HEK293 (cell line): ENCODE measurements at regions not wholly inside any gene's neighbourhood (a gene's known extent, or its start where the extent isn't known, plus 50 kb on each side); places are given as distances from the start of the nearest gene placed in this dataset.

Source experiments
- CTCF ChIP-seq: fragments of 450-650 bp; formaldehyde crosslinking; IDR thresholded peaks from 2 replicates; pipeline ENCODE4 v1.5.1; 2016; ENCODE audit warnings: missing biosample characterization, missing genetic modification characterization
- PRDM10 ChIP-seq: fragments of 450-650 bp; formaldehyde crosslinking; IDR thresholded peaks from 2 replicates; pipeline ENCODE4 v1.5.1; 2016; ENCODE audit warnings: missing biosample characterization, missing genetic modification characterization
- SP2 ChIP-seq: fragments of 450-650 bp; formaldehyde crosslinking; IDR thresholded peaks from 2 replicates; pipeline ENCODE4 v1.5.1; 2016; ENCODE audit warnings: missing biosample characterization, missing genetic modification characterization
- WT1 ChIP-seq: fragments of 450-650 bp; formaldehyde crosslinking; IDR thresholded peaks from 2 replicates; pipeline ENCODE4 v1.5.1; 2016; ENCODE audit warnings: missing biosample characterization, missing genetic modification characterization
- YY1 ChIP-seq: fragments of 450-650 bp; formaldehyde crosslinking; IDR thresholded peaks from 2 replicates; pipeline ENCODE4 v1.5.1; 2018; ENCODE audit warnings: missing biosample characterization, missing genetic modification characterization
- ZBTB1 ChIP-seq: fragments of 450-650 bp; formaldehyde crosslinking; IDR thresholded peaks from 2 replicates; pipeline ENCODE4 v1.5.1; 2016; ENCODE audit warnings: missing biosample characterization, missing genetic modification characterization
- ZFP3 ChIP-seq: fragments of 450-650 bp; formaldehyde crosslinking; IDR thresholded peaks from 2 replicates; pipeline ENCODE4 v1.5.1; 2016; ENCODE audit warnings: low read depth, missing biosample characterization, missing genetic modification characterization
- ZNF114 ChIP-seq: fragments of 450-650 bp; formaldehyde crosslinking; IDR thresholded peaks from 2 replicates; pipeline ENCODE4 v1.5.0; 2017; ENCODE audit warnings: missing biosample characterization, missing genetic modification characterization
- ZNF174 ChIP-seq: fragments of 450-650 bp; formaldehyde crosslinking; IDR thresholded peaks from 2 replicates; pipeline ENCODE4 v1.5.0; 2017; ENCODE audit warnings: missing biosample characterization, mild to moderate bottlenecking, missing genetic modification characterization
- ZNF404 ChIP-seq: fragments of 450-650 bp; formaldehyde crosslinking; IDR thresholded peaks from 2 replicates; pipeline ENCODE4 v1.5.1; 2017; ENCODE audit warnings: missing biosample characterization, missing genetic modification characterization
- ZNF776 ChIP-seq: fragments of 450-650 bp; formaldehyde crosslinking; IDR thresholded peaks from 2 replicates; pipeline ENCODE4 v1.5.0; 2017; ENCODE audit warnings: missing biosample characterization, missing genetic modification characterization, borderline replicate concordance
- ZSCAN16 ChIP-seq: fragments of 450-650 bp; formaldehyde crosslinking; IDR thresholded peaks from 2 replicates; pipeline ENCODE4 v1.5.1; 2016; ENCODE audit warnings: missing biosample characterization, missing genetic modification characterization

GRCh38 chr4:30844861-30845582 lies 124.9 kb downstream of the PCDH7 start:
- TF ChIP-seq ZFP3 (tag by site-specific recombination), result no peak
- TF ChIP-seq YY1 (tag by site-specific recombination), result no peak
- TF ChIP-seq ZNF114 (tag by site-specific recombination), result no peak
- TF ChIP-seq CTCF (tag by site-specific recombination), result no peak
- TF ChIP-seq ZSCAN16 (tag by site-specific recombination), result no peak
- TF ChIP-seq ZNF776 (tag by site-specific recombination), result no peak
- TF ChIP-seq SP2, result no peak
- TF ChIP-seq WT1, result no peak
- no peak for TF ChIP-seq ZBTB1 (tag by site-specific recombination)
- TF ChIP-seq ZNF404 (tag by site-specific recombination), result no peak
- TF ChIP-seq ZNF174 (tag by site-specific recombination), result no peak
- TF ChIP-seq PRDM10, result no peak
